ENCODE measurements at regions not wholly inside any gene's neighbourhood (a gene's known extent, or its start where the extent isn't known, plus 50 kb on each side); places are given as distances from the start of the nearest gene placed in this dataset.
A peak's percentile ranks its signal among the peaks of the same experiment; 100 is the strongest.
"Not testable (repeated sequence)": the region's sequence is repeated elsewhere in the genome, so short reads cannot be mapped to it uniquely, and the experiment has no call there.

DNA sequence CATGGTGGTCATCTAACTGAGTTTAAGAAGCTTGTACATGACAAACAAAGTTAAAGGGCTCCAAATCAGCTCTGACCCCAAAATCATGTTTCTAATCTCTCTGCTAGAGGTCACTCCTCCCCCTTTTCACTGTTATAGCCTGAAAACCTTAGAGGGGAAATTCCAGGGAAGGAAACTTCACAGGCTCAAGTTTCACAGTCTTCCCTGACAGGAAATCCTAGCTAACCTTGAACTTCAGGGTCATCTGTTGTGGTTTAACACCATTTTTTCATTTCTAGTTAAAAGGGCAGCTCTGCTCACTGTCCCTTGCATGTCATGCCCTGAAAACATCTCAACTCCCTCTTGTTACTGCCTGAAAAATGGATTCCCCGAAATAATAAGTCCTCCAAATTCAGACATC lies 104.4 kb upstream of the BMP2 start:
- DNase-seq (ENCODE audit: low read depth) = no peak
- TF ChIP-seq POLR2A (IDR thresholded peaks at IDR 0.05; ENCODE audit: extremely low read depth, insufficient read length) (no peak), MYC (IDR thresholded peaks at IDR 0.05; ENCODE audit: low read depth, low read length) (no peak)
- TF ChIP-seq, protein P1, sequence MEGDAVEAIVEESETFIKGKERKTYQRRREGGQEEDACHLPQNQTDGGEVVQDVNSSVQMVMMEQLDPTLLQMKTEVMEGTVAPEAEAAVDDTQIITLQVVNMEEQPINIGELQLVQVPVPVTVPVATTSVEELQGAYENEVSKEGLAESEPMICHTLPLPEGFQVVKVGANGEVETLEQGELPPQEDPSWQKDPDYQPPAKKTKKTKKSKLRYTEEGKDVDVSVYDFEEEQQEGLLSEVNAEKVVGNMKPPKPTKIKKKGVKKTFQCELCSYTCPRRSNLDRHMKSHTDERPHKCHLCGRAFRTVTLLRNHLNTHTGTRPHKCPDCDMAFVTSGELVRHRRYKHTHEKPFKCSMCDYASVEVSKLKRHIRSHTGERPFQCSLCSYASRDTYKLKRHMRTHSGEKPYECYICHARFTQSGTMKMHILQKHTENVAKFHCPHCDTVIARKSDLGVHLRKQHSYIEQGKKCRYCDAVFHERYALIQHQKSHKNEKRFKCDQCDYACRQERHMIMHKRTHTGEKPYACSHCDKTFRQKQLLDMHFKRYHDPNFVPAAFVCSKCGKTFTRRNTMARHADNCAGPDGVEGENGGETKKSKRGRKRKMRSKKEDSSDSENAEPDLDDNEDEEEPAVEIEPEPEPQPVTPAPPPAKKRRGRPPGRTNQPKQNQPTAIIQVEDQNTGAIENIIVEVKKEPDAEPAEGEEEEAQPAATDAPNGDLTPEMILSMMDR (IDR thresholded peaks at IDR 0.05; ENCODE audit: low read depth, low read length) = no peak
- TF ChIP-seq, protein P2, sequence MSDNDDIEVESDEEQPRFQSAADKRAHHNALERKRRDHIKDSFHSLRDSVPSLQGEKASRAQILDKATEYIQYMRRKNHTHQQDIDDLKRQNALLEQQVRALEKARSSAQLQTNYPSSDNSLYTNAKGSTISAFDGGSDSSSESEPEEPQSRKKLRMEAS (IDR thresholded peaks at IDR 0.05; ENCODE audit: low read depth, low read length) = no peak
- H3K4me3 ChIP-seq (ENCODE audit: low read depth, low read length) = no peak overlapping the region

DNA sequence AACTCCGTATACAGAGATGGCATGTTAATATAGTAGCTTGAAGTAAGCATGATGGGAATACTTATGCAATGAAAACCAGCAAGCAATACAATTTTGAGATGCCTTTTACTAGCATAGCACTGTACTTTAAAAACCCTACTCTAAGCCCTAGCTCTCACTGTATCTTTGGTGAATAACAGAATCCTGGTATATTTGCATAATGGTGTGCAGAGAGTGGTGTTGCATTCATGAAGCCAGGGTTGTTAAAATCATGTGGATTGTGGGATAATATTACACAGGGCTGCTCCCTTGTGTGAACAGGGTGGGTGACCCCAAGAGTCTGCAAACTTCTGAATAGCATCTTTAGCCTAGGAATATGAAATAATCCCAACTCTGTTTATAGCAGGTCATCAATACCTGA lies 105.2 kb upstream of the BMP2 start:
- TF ChIP-seq, protein P2 (IDR thresholded peaks at IDR 0.05; ENCODE audit: low read depth, low read length) = no peak
- TF ChIP-seq MYC (IDR thresholded peaks at IDR 0.05; ENCODE audit: low read depth, low read length) (no peak), POLR2A (IDR thresholded peaks at IDR 0.05; ENCODE audit: extremely low read depth, insufficient read length) (no peak)
- TF ChIP-seq, protein P1 (IDR thresholded peaks at IDR 0.05; ENCODE audit: low read depth, low read length) = no peak
- H3K4me3 ChIP-seq (ENCODE audit: low read depth, low read length) = no peak overlapping the region
- no peak for DNase-seq (ENCODE audit: low read depth)

DNA sequence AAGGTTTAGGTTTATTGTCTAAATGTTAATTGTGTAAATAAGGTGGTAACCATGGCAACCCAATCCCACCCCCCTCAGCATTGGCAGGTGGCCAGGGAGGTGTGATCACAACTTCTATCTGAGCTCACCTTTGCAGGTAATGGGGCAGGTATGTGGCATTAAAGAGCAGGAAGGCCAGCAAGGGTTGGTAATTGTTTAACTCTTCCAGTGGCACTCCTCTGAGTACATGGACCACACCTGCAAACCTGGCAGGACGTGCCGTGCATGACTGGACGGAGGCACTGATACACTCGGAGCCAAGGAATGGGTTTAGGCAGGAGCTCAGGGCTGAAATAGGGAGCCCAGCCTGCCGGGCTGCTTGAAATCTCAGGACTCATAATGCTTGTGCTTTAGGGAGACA lies 107.0 kb upstream of the BMP2 start:
- no peak for DNase-seq (ENCODE audit: low read depth)
- no peak for TF ChIP-seq MYC (IDR thresholded peaks at IDR 0.05; ENCODE audit: low read depth, low read length)
- TF ChIP-seq, protein P2 (IDR thresholded peaks at IDR 0.05; ENCODE audit: low read depth, low read length) = no peak
- TF ChIP-seq, protein P1 (IDR thresholded peaks at IDR 0.05; ENCODE audit: low read depth, low read length) = no peak
- TF ChIP-seq POLR2A (IDR thresholded peaks at IDR 0.05; ENCODE audit: extremely low read depth, insufficient read length) = no peak
- H3K4me3 ChIP-seq (ENCODE audit: low read depth, low read length) = no peak overlapping the region

DNA sequence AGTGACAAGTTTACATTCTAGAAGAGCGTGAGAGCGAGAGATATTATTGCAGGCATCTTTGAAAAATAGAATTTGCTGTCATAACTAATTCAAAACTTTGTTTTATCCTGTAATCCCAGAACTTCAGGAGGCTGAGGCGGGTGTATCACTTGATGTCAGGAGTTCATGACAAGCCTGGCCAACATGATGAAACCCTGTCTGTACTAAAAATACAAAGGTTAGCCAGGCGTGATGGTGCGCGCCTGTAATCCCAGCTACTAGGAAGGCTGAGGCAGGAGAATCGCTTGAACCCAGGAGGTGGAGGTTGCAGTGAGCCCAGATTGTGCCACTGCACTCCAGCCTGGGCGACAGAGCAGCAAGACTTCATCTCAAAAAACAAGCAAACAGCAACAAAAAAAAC lies 108.6 kb upstream of the BMP2 start:
- H3K4me3 ChIP-seq (ENCODE audit: low read depth, low read length); DNase-seq (ENCODE audit: low read depth): not testable (repeated sequence)

DNA sequence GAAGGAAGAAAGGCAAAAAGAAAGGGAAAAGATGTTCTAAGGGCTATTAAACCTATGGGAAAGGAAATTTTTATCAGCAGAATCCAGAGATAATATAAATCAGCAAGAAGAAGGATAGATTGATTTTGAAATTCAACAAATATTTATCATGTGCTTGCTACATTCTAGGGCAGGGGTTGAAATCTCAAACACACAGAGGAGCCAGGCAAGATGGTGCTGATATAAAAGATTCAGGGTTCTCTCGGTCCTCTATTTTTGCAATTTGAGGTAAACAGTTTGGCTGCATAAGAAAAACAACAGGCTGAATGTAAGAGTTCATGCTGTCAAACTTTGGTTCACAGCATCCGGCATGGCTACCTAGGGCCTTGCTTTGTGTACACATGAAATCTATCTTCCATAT lies 109.6 kb upstream of the BMP2 start:
- H3K4me3 ChIP-seq (ENCODE audit: low read depth, low read length) = no peak overlapping the region
- no peak for DNase-seq (ENCODE audit: low read depth)
- TF ChIP-seq, protein P1 (IDR thresholded peaks at IDR 0.05; ENCODE audit: low read depth, low read length) = no peak
- TF ChIP-seq, protein P2 (IDR thresholded peaks at IDR 0.05; ENCODE audit: low read depth, low read length) = no peak
- TF ChIP-seq MYC (IDR thresholded peaks at IDR 0.05; ENCODE audit: low read depth, low read length) = no peak
- no peak for TF ChIP-seq POLR2A (IDR thresholded peaks at IDR 0.05; ENCODE audit: extremely low read depth, insufficient read length)

DNA sequence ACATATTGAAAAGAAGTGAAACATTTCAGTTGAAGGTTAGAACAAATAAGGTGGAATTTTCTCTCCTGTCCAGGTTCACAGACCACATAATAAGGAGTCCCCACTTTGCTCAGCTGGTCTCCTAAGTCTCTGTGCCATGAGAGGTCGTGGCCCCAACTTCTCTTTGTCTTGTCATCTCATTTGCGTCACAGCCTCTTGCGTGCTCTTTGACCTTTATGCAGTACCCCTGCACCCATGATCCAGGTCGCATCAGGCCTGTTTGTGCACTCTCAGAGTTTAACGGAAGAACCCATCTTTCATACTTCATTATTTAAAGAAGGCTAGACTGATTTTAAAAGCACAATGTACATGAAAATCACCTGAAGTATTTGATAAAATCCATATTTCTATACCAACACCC lies 110.4 kb upstream of the BMP2 start:
- no peak for TF ChIP-seq POLR2A (IDR thresholded peaks at IDR 0.05; ENCODE audit: extremely low read depth, insufficient read length)
- no peak for DNase-seq (ENCODE audit: low read depth)
- H3K4me3 ChIP-seq (ENCODE audit: low read depth, low read length) = no peak overlapping the region

DNA sequence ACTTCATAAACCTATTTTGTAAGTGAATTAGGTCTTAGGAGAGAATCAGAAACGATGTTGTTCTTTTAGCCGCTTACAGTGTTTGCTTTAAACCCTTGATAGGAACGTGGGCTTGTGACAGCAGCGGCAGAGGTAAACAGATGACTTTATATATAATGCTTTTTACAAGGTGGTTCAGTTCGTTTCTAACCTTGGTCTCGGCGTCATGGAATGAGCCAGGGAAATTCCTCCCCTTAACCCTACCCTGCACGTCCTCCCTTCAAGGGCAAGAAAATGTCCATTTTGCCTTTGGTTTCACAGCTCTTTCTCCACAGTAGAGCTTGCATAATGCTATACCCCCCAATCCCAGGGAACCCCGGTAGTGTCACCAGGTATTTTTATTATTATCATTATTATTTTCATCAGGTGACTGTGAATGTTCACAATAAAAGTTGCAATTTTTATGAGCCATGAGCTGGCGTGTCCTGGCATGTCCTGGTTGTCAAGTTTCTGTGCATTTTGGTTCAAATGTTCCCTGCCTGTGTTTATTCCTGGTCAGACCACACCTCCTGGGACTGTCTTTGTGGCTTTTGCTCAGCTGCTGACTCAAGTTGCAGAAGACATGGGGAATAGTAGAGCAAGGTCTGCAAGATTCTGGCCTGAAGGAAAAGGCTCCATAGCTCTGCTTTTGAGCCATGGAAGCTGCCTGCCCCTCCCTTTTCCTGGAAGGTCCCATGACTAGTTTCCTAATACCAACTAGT lies 112.8 kb upstream of the BMP2 start:
- TF ChIP-seq POLR2A (IDR thresholded peaks at IDR 0.05; ENCODE audit: extremely low read depth, insufficient read length) (no peak), MYC (IDR thresholded peaks at IDR 0.05; ENCODE audit: low read depth, low read length) (no peak)
- TF ChIP-seq, protein P2 (IDR thresholded peaks at IDR 0.05; ENCODE audit: low read depth, low read length) = no peak
- TF ChIP-seq, protein P1 (IDR thresholded peaks at IDR 0.05; ENCODE audit: low read depth, low read length) = no peak
- no peak overlapping the region for H3K4me3 ChIP-seq (ENCODE audit: low read depth, low read length)
- DNase-seq (ENCODE audit: low read depth) = peak; percentile 43

All from NB4 (cell line).